ENCODE measurements at regions not wholly inside any gene's neighbourhood (a gene's known extent, or its start where the extent isn't known, plus 50 kb on each side); places are given as distances from the start of the nearest gene placed in this dataset.

DNA sequence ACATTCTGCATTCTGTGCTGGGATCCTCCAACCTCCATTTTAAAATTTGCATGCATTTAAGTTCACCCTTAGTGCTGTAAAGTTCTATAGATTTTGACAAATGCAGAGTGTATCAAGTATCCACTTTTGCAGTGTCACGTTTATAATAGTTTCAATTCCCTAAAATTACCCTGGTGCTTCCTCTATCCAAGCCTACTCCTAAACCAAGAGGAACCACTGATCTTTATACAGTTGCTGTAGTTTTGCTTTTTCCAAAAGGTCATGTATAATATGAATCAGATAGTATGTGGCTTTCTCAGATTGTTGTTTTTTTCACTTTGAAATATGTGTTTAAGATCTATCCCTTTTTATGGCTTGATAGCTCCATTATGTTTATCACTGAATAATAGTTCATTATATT is 468.4 kb upstream of the CDH6 start:
- no peaks in the 10 kb centered on the region for H3K27me3 ChIP-seq
- no peaks in the 10 kb centered on the region for H3K36me3 ChIP-seq
- no peaks in the 10 kb centered on the region for H3K9me3 ChIP-seq
- intact Hi-C loops (cut with DNase I) = no loop called here
- DNase-seq (ENCODE audit: extremely low spot score in 2 of 2) = no peak
- no peak overlapping the region for H3K4me3 ChIP-seq
- H3K4me1 ChIP-seq = no peaks in the 10 kb centered on the region
- no peak for TF ChIP-seq POLR2A (IDR thresholded peaks at IDR 0.05)
- no peak for TF ChIP-seq POLR2AphosphoS5 (IDR thresholded peaks at IDR 0.05; ENCODE audit: insufficient read depth in 1 of 2, low read depth in 1 of 2)
- TF ChIP-seq, protein P1, sequence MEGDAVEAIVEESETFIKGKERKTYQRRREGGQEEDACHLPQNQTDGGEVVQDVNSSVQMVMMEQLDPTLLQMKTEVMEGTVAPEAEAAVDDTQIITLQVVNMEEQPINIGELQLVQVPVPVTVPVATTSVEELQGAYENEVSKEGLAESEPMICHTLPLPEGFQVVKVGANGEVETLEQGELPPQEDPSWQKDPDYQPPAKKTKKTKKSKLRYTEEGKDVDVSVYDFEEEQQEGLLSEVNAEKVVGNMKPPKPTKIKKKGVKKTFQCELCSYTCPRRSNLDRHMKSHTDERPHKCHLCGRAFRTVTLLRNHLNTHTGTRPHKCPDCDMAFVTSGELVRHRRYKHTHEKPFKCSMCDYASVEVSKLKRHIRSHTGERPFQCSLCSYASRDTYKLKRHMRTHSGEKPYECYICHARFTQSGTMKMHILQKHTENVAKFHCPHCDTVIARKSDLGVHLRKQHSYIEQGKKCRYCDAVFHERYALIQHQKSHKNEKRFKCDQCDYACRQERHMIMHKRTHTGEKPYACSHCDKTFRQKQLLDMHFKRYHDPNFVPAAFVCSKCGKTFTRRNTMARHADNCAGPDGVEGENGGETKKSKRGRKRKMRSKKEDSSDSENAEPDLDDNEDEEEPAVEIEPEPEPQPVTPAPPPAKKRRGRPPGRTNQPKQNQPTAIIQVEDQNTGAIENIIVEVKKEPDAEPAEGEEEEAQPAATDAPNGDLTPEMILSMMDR (IDR thresholded peaks at IDR 0.05) = no peak
- H3K27ac ChIP-seq = no peak overlapping the region

DNA sequence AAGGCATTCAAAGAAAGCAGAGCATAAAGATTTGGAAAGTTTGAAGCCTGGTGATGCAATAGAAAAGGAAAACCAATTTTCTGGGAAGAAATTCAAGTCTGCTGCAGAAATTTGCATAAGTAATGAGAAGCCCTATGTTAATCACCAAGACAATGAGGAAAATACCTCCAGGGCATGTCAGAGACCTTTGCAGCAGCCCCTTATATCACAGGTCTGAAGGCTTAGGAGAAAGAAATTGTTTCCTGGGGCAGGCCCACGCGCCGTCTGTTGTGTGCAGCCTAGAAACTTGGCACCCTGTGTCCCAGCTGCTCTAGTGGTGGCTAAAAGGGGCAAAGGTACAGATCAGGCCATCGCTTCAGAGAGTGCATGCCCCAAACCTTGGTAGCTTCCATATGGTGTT is 495.3 kb upstream of the CDH6 start:
- no peaks in the 10 kb centered on the region for H3K27me3 ChIP-seq
- H3K27ac ChIP-seq = no peak overlapping the region
- no peaks in the 10 kb centered on the region for H3K4me1 ChIP-seq
- DNase-seq (ENCODE audit: extremely low spot score in 2 of 2) = no peak
- intact Hi-C loops (cut with DNase I) = no loop called here
- no peak overlapping the region for H3K4me3 ChIP-seq
- H3K9me3 ChIP-seq = no peaks in the 10 kb centered on the region
- H3K36me3 ChIP-seq = no peaks in the 10 kb centered on the region
- TF ChIP-seq POLR2AphosphoS5 (IDR thresholded peaks at IDR 0.05; ENCODE audit: insufficient read depth in 1 of 2, low read depth in 1 of 2) (no peak), POLR2A (IDR thresholded peaks at IDR 0.05) (no peak)
- TF ChIP-seq, protein P1 (IDR thresholded peaks at IDR 0.05) = no peak

DNA sequence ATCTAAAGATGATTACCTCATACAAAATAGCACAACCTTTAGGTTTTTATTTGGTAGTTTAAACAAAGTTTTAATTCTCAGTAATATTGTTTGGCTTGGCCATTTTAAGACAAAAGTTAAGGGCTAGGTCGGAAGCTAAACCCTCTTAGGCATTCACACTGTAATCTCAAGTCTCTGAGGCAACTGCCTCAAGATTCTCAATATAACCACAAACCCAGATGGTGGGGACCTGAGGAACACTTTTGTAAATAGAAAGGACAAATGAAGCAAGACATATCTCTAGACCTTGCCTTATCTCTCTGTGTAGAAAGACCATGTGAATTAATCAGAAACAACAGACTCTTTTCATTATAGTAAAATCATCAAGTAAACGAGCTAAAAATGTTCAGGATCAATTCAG is 500.2 kb upstream of the CDH6 start:
- DNase-seq (ENCODE audit: extremely low spot score in 2 of 2) = no peak
- intact Hi-C loops (cut with DNase I) = no loop called here
- H3K9me3 ChIP-seq = no peaks in the 10 kb centered on the region
- H3K4me3 ChIP-seq = no peak overlapping the region
- H3K4me1 ChIP-seq = no peaks in the 10 kb centered on the region
- no peaks in the 10 kb centered on the region for H3K27me3 ChIP-seq
- H3K27ac ChIP-seq = no peak overlapping the region
- H3K36me3 ChIP-seq = no peaks in the 10 kb centered on the region
- no peak for TF ChIP-seq POLR2A (IDR thresholded peaks at IDR 0.05)
- TF ChIP-seq, protein P1 (IDR thresholded peaks at IDR 0.05) = no peak
- TF ChIP-seq POLR2AphosphoS5 (IDR thresholded peaks at IDR 0.05; ENCODE audit: insufficient read depth in 1 of 2, low read depth in 1 of 2) = no peak

DNA sequence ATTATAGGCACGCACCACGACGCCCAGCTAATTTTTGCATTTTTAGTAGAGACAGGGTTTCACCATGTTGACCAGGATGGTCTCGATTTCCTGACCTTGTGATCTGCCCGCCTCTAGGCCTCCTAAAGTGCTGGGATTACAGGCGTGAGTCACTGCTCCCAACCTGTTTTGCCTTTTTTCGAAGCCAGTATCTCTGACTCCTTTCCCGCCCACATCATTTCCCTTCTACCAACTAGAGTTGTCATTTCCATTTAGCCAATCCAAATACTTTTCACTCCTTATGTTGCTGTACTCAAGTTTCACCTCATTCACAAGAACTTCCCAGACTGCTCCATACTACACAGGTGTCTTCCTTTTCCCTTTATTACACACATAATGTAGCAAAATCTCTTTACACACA is 502.6 kb upstream of the CDH6 start:
- H3K27me3 ChIP-seq = no peaks in the 10 kb centered on the region
- no peak overlapping the region for H3K27ac ChIP-seq
- no peaks in the 10 kb centered on the region for H3K36me3 ChIP-seq
- intact Hi-C loops (cut with DNase I) = no loop called here
- no peak for DNase-seq (ENCODE audit: extremely low spot score in 2 of 2)
- H3K4me3 ChIP-seq = no peak overlapping the region
- no peaks in the 10 kb centered on the region for H3K9me3 ChIP-seq
- TF ChIP-seq, protein P1 (IDR thresholded peaks at IDR 0.05) = no peak
- no peak for TF ChIP-seq POLR2AphosphoS5 (IDR thresholded peaks at IDR 0.05; ENCODE audit: insufficient read depth in 1 of 2, low read depth in 1 of 2)
- TF ChIP-seq POLR2A (IDR thresholded peaks at IDR 0.05) = no peak
- H3K4me1 ChIP-seq = no peaks in the 10 kb centered on the region

DNA sequence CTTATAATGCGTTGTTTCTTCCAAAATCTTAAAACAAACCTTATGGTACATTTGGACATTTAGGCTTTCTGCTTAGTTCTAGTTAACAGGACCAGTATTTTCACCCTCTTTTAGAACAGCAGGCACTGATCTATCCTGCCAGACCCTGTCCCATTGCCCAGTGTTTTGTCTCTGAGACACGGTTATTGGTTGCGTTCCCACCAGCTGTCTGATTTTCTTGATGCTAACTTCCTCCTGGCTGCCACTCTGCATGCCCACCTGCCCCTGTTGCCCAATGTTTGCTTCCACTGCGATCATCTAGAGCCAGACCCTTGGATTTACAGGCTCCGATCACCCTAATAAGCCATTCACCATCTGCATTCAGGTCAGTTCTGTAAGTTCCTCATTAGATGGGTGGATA is 506.0 kb upstream of the CDH6 start:
- Histone ChIP-seq H3K9me3 (no peaks in the 10 kb centered on the region), H3K4me3 (no peak overlapping the region), H3K27ac (no peak overlapping the region), H3K27me3 (no peaks in the 10 kb centered on the region), H3K4me1 (no peaks in the 10 kb centered on the region), H3K36me3 (no peaks in the 10 kb centered on the region)
- TF ChIP-seq POLR2A (IDR thresholded peaks at IDR 0.05) (no peak), POLR2AphosphoS5 (IDR thresholded peaks at IDR 0.05; ENCODE audit: insufficient read depth in 1 of 2, low read depth in 1 of 2) (no peak)
- TF ChIP-seq, protein P1 (IDR thresholded peaks at IDR 0.05) = no peak
- intact Hi-C loops (cut with DNase I) = no loop called here
- DNase-seq (ENCODE audit: extremely low spot score in 2 of 2) = no peak
